IMR-90 (cell line): ENCODE measurements at regions not wholly inside any gene's neighbourhood (a gene's known extent, or its start where the extent isn't known, plus 50 kb on each side); places are given as distances from the start of the nearest gene placed in this dataset.

Experiments
- ATAC-seq: fragments of 200-7000 bp; cut with Tn5 transposase; 2 replicates; pipeline ENCODE4 v1.9.1; 2020; ENCODE audit warnings: low read depth, mild to moderate bottlenecking, moderate library complexity
- BruUV-seq: library from RNA; stranded (reverse); fragments of 400-500 nt; replicated peaks from 2 replicates; lab custom pipeline; 2021; lab: Mats Ljungman, UMichigan
- CTCF ChIA-PET: fragments of 300-600 bp; formaldehyde crosslinking; extraction: SDS; loops from one replicate; lab custom pipeline; 2021; ENCODE audit warnings: antibody characterized with exemption; lab: Yijun Ruan, JAX
- POLR2A ChIA-PET: fragments of 300-600 bp; sonication (Branson Sonifier 250); formaldehyde crosslinking; loops from one replicate; lab custom pipeline; 2022; ENCODE audit warnings: antibody characterized with exemption; ENCODE audit not compliant: unreplicated experiment; lab: Charles Lee
- DNase-seq: peaks from one replicate; pipeline ENCODE4 v3.0.0; 2013
- H2AFZ ChIP-seq: replicated peaks from 2 replicates; pipeline ENCODE3; 2013; ENCODE audit warnings: low read length, mild to moderate bottlenecking; ENCODE audit not compliant: poor library complexity
- H2AK5ac ChIP-seq: 2 replicates; pipeline ENCODE4 v1.6.1; 2013; ENCODE audit warnings: low read depth, low read length, inconsistent platforms
- H2AK9ac ChIP-seq: replicated peaks from 2 replicates; pipeline ENCODE3; 2013; ENCODE audit warnings: mild to moderate bottlenecking, low read depth, low read length, moderate library complexity; ENCODE audit not compliant: poor library complexity
- H2BK120ac ChIP-seq: 2 replicates; pipeline ENCODE4 v1.6.1; 2013; ENCODE audit warnings: low read depth, low read length, inconsistent platforms
- H2BK15ac ChIP-seq: 3 replicates; pipeline ENCODE4 v1.6.1; 2013; ENCODE audit warnings: low read depth, low read length, inconsistent platforms
- H2BK20ac ChIP-seq: 2 replicates; pipeline ENCODE4 v1.6.1; 2013; ENCODE audit warnings: low read depth, mild to moderate bottlenecking, inconsistent platforms, low read length, moderate library complexity
- H2BK5ac ChIP-seq: 2 replicates; pipeline ENCODE4 v1.6.1; 2013; ENCODE audit warnings: mild to moderate bottlenecking, low read depth, low read length, inconsistent platforms; ENCODE audit not compliant: poor library complexity, severe bottlenecking
- H3K14ac ChIP-seq: replicated peaks from 2 replicates; pipeline ENCODE4 v1.6.1; 2013; ENCODE audit warnings: low read depth, low read length, inconsistent platforms
- H3K18ac ChIP-seq: 2 replicates; pipeline ENCODE4 v1.6.1; 2013; ENCODE audit warnings: low read depth, low read length, control low read depth
- H3K23ac ChIP-seq: 2 replicates; pipeline ENCODE4 v1.6.1; 2013; ENCODE audit warnings: low read depth, low read length, inconsistent platforms
- H3K27ac ChIP-seq: 2 replicates; pipeline ENCODE4 v1.5.1; 2013; ENCODE audit warnings: mild to moderate bottlenecking, control low read depth, low read length; ENCODE audit not compliant: insufficient read depth
- H3K27me3 ChIP-seq: 2 replicates; pipeline ENCODE4 v1.6.1; 2013; ENCODE audit warnings: low read length; ENCODE audit not compliant: control insufficient read depth, insufficient read depth
- H3K36me3 ChIP-seq: 2 replicates; pipeline ENCODE4 v1.6.1; 2013; ENCODE audit warnings: low read length, mixed read lengths; ENCODE audit not compliant: control insufficient read depth, insufficient read depth
- H3K4ac ChIP-seq: 2 replicates; pipeline ENCODE4 v1.6.1; 2013; ENCODE audit warnings: low read depth, low read length, inconsistent platforms
- H3K4me1 ChIP-seq: 2 replicates; pipeline ENCODE4 v1.6.1; 2013; ENCODE audit warnings: low read length, mixed read lengths; ENCODE audit not compliant: control insufficient read depth, insufficient read depth
- H3K4me2 ChIP-seq: 2 replicates; pipeline ENCODE4 v1.6.1; 2013; ENCODE audit warnings: low read depth, mild to moderate bottlenecking, control low read depth, low read length, moderate library complexity
- H3K4me3 ChIP-seq: 2 replicates; pipeline ENCODE4 v1.5.1; 2013; ENCODE audit warnings: low read depth, mild to moderate bottlenecking, control low read depth, low read length, moderate library complexity; ENCODE audit not compliant: insufficient read depth
- H3K56ac ChIP-seq: 2 replicates; pipeline ENCODE4 v1.6.1; 2013; ENCODE audit warnings: low read length, inconsistent platforms; ENCODE audit not compliant: insufficient read depth; ENCODE audit errors: extremely low read depth
- H3K79me1 ChIP-seq, 2 experiments: 2 replicates each; pipeline ENCODE4 v1.6.1; 2013; ENCODE audit warnings: low read length in 2 of 2, inconsistent platforms in 1 of 2, low read depth in 1 of 2
- H3K9ac ChIP-seq: 2 replicates; pipeline ENCODE4 v1.6.1; 2013; ENCODE audit warnings: low read depth, low read length, control low read depth
- H3K9me1 ChIP-seq: 2 replicates; pipeline ENCODE4 v1.6.1; 2013; ENCODE audit warnings: low read length, inconsistent platforms; ENCODE audit not compliant: insufficient read depth
- H3K9me3 ChIP-seq: 2 replicates; pipeline ENCODE4 v1.6.1; 2013; ENCODE audit warnings: low read length; ENCODE audit not compliant: control insufficient read depth, insufficient read depth
- H4K20me1 ChIP-seq: 2 replicates; pipeline ENCODE4 v1.6.1; 2013; ENCODE audit warnings: low read length, inconsistent platforms; ENCODE audit not compliant: insufficient read depth
- H4K5ac ChIP-seq: 2 replicates; pipeline ENCODE4 v1.6.1; 2013; ENCODE audit warnings: mild to moderate bottlenecking, low read depth, low read length, control low read depth
- H4K8ac ChIP-seq, 2 experiments: 2 replicates each; pipeline ENCODE4 v1.6.1; 2013; ENCODE audit warnings: low read depth in 2 of 2, low read length in 2 of 2, control low read depth in 1 of 2, inconsistent platforms in 1 of 2
- H4K91ac ChIP-seq: 2 replicates; pipeline ENCODE4 v1.6.1; 2013; ENCODE audit warnings: low read depth, low read length, inconsistent platforms; ENCODE audit not compliant: insufficient read depth
- BHLHE40 ChIP-seq: fragments of 150-350 bp; IDR thresholded peaks from 2 replicates; pipeline ENCODE4 v1.6.1; 2016; ENCODE audit warnings: mild to moderate bottlenecking, low read depth, low read length
- CTCF ChIP-seq: conservative IDR thresholded peaks from 2 replicates; pipeline ENCODE4 v1.5.1; 2012; ENCODE audit warnings: mild to moderate bottlenecking, low read depth, low read length, improper control_type of control experiment
- ELK1 ChIP-seq: fragments of 150-350 bp; IDR thresholded peaks from 2 replicates; pipeline ENCODE4 v1.6.1; 2016; ENCODE audit warnings: low read depth, mild to moderate bottlenecking, low read length, moderate library complexity, borderline replicate concordance
- FOS ChIP-seq: fragments of 150-350 bp; IDR thresholded peaks from 2 replicates; pipeline ENCODE4 v1.6.1; 2016; ENCODE audit warnings: low read depth, low read length
- MAFK ChIP-seq: IDR thresholded peaks from 2 replicates; pipeline ENCODE4 v1.6.1; 2012; ENCODE audit warnings: low read depth, low read length, improper control_type of control experiment
- MAZ ChIP-seq: IDR thresholded peaks from 2 replicates; pipeline ENCODE4 v1.6.1; 2012; ENCODE audit warnings: low read depth, mild to moderate bottlenecking, low read length, improper control_type of control experiment, moderate library complexity, borderline replicate concordance
- MXI1 ChIP-seq: IDR thresholded peaks from 2 replicates; pipeline ENCODE4 v1.6.1; 2012; ENCODE audit warnings: low read depth, mild to moderate bottlenecking, low read length, moderate library complexity, borderline replicate concordance
- NFE2L2 ChIP-seq: fragments of 150-350 bp; IDR thresholded peaks from 2 replicates; pipeline ENCODE4 v1.6.1; 2016; ENCODE audit warnings: low read depth, mild to moderate bottlenecking, low read length
- POLR2A ChIP-seq: IDR thresholded peaks from 2 replicates; pipeline ENCODE4 v1.6.1; 2012; ENCODE audit warnings: mild to moderate bottlenecking, low read depth, low read length
- RAD21 ChIP-seq: IDR thresholded peaks from 2 replicates; pipeline ENCODE4 v1.6.1; 2012; ENCODE audit warnings: low read length, improper control_type of control experiment
- RCOR1 ChIP-seq: IDR thresholded peaks from 2 replicates; pipeline ENCODE4 v1.6.1; 2012; ENCODE audit warnings: mild to moderate bottlenecking, low read length, improper control_type of control experiment; ENCODE audit not compliant: insufficient replicate concordance
- RFX5 ChIP-seq: IDR thresholded peaks from 2 replicates; pipeline ENCODE4 v1.8.0; 2012; ENCODE audit warnings: low read depth, mild to moderate bottlenecking, low read length, moderate library complexity
- SMC3 ChIP-seq: fragments of 150-350 bp; IDR thresholded peaks from 2 replicates; pipeline ENCODE4 v1.6.1; 2016; ENCODE audit warnings: low read depth, mild to moderate bottlenecking, antibody characterized with exemption, low read length, moderate library complexity
- USF2 ChIP-seq: fragments of 150-350 bp; IDR thresholded peaks from 2 replicates; pipeline ENCODE4 v1.6.1; 2017; ENCODE audit warnings: mild to moderate bottlenecking, antibody characterized with exemption, low read length, low read depth
- WGBS, 2 experiments: methylation state at CpG; one replicate each; pipeline versions ENCODE4 v1.1.5 to v1.1.7; 2013; ENCODE audit warnings: missing lambda C conversion rate in 2 of 2; ENCODE audit not compliant: insufficient read length in 1 of 2; ENCODE audit errors: extremely low coverage in 2 of 2; 5-methylcytosine and 5-hydroxymethylcytosine counted together
- dilution Hi-C: fragments of 300-500 bp; cut with HindIII; formaldehyde crosslinking; loops from one replicate; pipeline ENCODE4 v1.14.3; 2018; ENCODE audit warnings: low sequenced_read_pairs; ENCODE audit not compliant: unreplicated experiment
- in situ Hi-C: fragments of 300-500 bp; cut with MboI; formaldehyde crosslinking; loops from 3 replicates; pipeline ENCODE4 v1.14.3; 2019; ENCODE audit warnings: low sequenced_read_pairs, inconsistent platforms, mixed read lengths
- intact Hi-C: fragments of 100-400 bp; cut with micrococcal nuclease; formaldehyde crosslinking; loops from 2 replicates; pipeline ENCODE4 v1.10.0; 2022

- no peaks in the 10 kb centered on the region for H3K9me1 ChIP-seq
- H2AK9ac ChIP-seq: no peak overlapping the region
- no peak overlapping the region for H4K91ac ChIP-seq
- no peak overlapping the region for H2BK5ac ChIP-seq
- H3K27ac ChIP-seq: no peak overlapping the region
- no peak overlapping the region for H3K56ac ChIP-seq
- no peak overlapping the region for H3K4me2 ChIP-seq
- no CpG with 5 or more reads among the region's 7 CpGs for WGBS, 2 experiments
- CTCF ChIA-PET: no interaction called here
- no peaks in the 10 kb centered on the region for H3K9me3 ChIP-seq
- H4K8ac ChIP-seq: no peak overlapping the region
- no peak overlapping the region for H2BK15ac ChIP-seq
- no peak overlapping the region for H2AK5ac ChIP-seq
- dilution Hi-C loops: no loop called here
- H3K23ac ChIP-seq: no peak overlapping the region
- DNase-seq (no peak), ATAC-seq (no peak)
- in situ Hi-C loops: no loop called here
- H3K79me1 ChIP-seq: no peaks in the 10 kb centered on the region
- H2BK20ac ChIP-seq: no peak overlapping the region
- no peak for TF ChIP-seq USF2
- no peak for TF ChIP-seq MXI1
- TF ChIP-seq CTCF: no peak
- no peak for TF ChIP-seq MAFK
- TF ChIP-seq POLR2A: no peak
- no peak for TF ChIP-seq FOS
- no peak for TF ChIP-seq ELK1
- TF ChIP-seq RAD21: no peak
- no peak for TF ChIP-seq BHLHE40
- no peak for TF ChIP-seq MAZ
- no peak for TF ChIP-seq SMC3
- TF ChIP-seq RCOR1: no peak
- no peak for TF ChIP-seq RFX5
- TF ChIP-seq NFE2L2: no peak
- no peak overlapping the region for H3K4ac ChIP-seq
- H4K5ac ChIP-seq: no peak overlapping the region
- H3K4me3 ChIP-seq: no peak overlapping the region
- no peaks in the 10 kb centered on the region for H3K36me3 ChIP-seq
- no peaks in the 10 kb centered on the region for H3K4me1 ChIP-seq
- POLR2A ChIA-PET: no interaction called here
- H3K27me3 ChIP-seq: no peaks in the 10 kb centered on the region; the same call in 1 of the 2 replicates
- no peak overlapping the region for H2BK120ac ChIP-seq
- H3K9ac ChIP-seq: no peak overlapping the region
- no peak overlapping the region for H3K14ac ChIP-seq
- H2AFZ ChIP-seq: no peak overlapping the region
- no TSS peak for BruUV-seq
- H3K18ac ChIP-seq: no peak overlapping the region
- intact Hi-C loops: no loop called here
- H4K20me1 ChIP-seq: no peaks in the 10 kb centered on the region
These were observed 102.8 kb upstream of the GBE1 start for GRCh38 chr3:81864272-81864671.
